ENCODE measurements at regions not wholly inside any gene's neighbourhood (a gene's known extent, or its start where the extent isn't known, plus 50 kb on each side); places are given as distances from the start of the nearest gene placed in this dataset.
A peak's percentile ranks its signal among the peaks of the same experiment; 100 is the strongest.

- H3K27ac ChIP-seq (ENCODE audit: low read depth, low read length), result no peak overlapping the region
Measured at GRCh38 chr3:88209356-88209755, 59.6 kb downstream of the C3orf38 start.

GRCh38 chr3:88211096-88211890 lies 61.5 kb downstream of the C3orf38 start:
- WGBS, 3 donors, result 65 to 74% (median 73%) methylated on average over 2 of the region's 2 CpGs

GRCh38 chr3:88219138-88219792 lies 69.5 kb downstream of the C3orf38 start:
- 9 to 21% (median 19%) methylated on average over 7 of the region's 7 CpGs for WGBS, 3 donors
- H3K27ac ChIP-seq (ENCODE audit: low read depth, low read length), result no peak overlapping the region

More at GRCh38 chr3:88211096-88211890, 61.5 kb downstream of the C3orf38 start:
- no peak overlapping the region for H3K27ac ChIP-seq (ENCODE audit: low read depth, low read length)

GRCh38 chr3:88220126-88220525 lies 70.4 kb downstream of the C3orf38 start:
- WGBS, 3 donors, result 74 to 78% (median 75%) methylated on average over 4 of the region's 4 CpGs
- H3K27ac ChIP-seq (ENCODE audit: low read depth, low read length), result no peak overlapping the region

GRCh38 chr3:88221726-88222125 lies 72.0 kb downstream of the C3orf38 start:
- WGBS, 3 donors, result 78 to 81% (median 79%) methylated on average over 1 of the region's 1 CpG
- H3K27ac ChIP-seq (ENCODE audit: low read depth, low read length), result no peak overlapping the region

GRCh38 chr3:88222343-88222742 lies 72.6 kb downstream of the C3orf38 start:
- WGBS, 3 donors, result 84 to 95% (median 90%) methylated on average over 2 of the region's 2 CpGs
- H3K27ac ChIP-seq (ENCODE audit: low read depth, low read length), result no peak overlapping the region

GRCh38 chr3:88225326-88226008 lies 75.7 kb downstream of the C3orf38 start:
- no peak overlapping the region for H3K27ac ChIP-seq (ENCODE audit: low read depth, low read length)
- 82 to 90% (median 86%) methylated on average over 8 of the region's 8 CpGs for WGBS, 3 donors

GRCh38 chr3:88226910-88227309 lies 77.2 kb downstream of the C3orf38 start:
- no peak overlapping the region for H3K27ac ChIP-seq (ENCODE audit: low read depth, low read length)
- WGBS, 3 donors, result 60 to 76% (median 73%) methylated on average over 3 of the region's 3 CpGs

- no peak overlapping the region for H3K27ac ChIP-seq (ENCODE audit: low read depth, low read length)
- WGBS, 3 donors, result 90 to 94% (median 92%) methylated on average over 7 of the region's 7 CpGs
Measured at GRCh38 chr3:88230638-88231037, 80.9 kb downstream of the C3orf38 start.

- H3K27ac ChIP-seq (ENCODE audit: low read depth, low read length), result no peak overlapping the region
- 79 to 88% (median 85%) methylated on average over 4 of the region's 4 CpGs for WGBS, 3 donors
Measured at GRCh38 chr3:88231207-88231606, 81.4 kb downstream of the C3orf38 start.

GRCh38 chr3:88231632-88232031 lies 81.9 kb downstream of the C3orf38 start:
- H3K27ac ChIP-seq (ENCODE audit: low read depth, low read length), result no peak overlapping the region
- 71 to 74% (median 72%) methylated on average over 1 of the region's 1 CpG for WGBS, 3 donors

- WGBS, 3 donors, result 0 to 50% (median 31%) methylated on average over 1 of the region's 1 CpG
- H3K27ac ChIP-seq (ENCODE audit: low read depth, low read length), result no peak overlapping the region
Measured at GRCh38 chr3:88235102-88235501, 85.3 kb downstream of the C3orf38 start.

- H3K27ac ChIP-seq (ENCODE audit: low read depth, low read length), result peak overlapping the region; percentile 33
- 80 to 91% (median 91%) methylated on average over 4 of the region's 4 CpGs for WGBS, 3 donors
Measured at GRCh38 chr3:88239870-88240269, 90.1 kb downstream of the C3orf38 start.

GRCh38 chr3:88248658-88249057 lies 98.9 kb downstream of the C3orf38 start:
- no peak overlapping the region for H3K27ac ChIP-seq (ENCODE audit: low read depth, low read length)

- H3K27ac ChIP-seq (ENCODE audit: low read depth, low read length), result no peak overlapping the region
- 56 to 90% (median 85%) methylated on average over 4 of the region's 4 CpGs for WGBS, 3 donors
Measured at GRCh38 chr3:88259045-88259444, 109.3 kb downstream of the C3orf38 start.

GRCh38 chr3:88262527-88262926 lies 112.8 kb downstream of the C3orf38 start:
- WGBS, 3 donors, result 73 to 84% (median 79%) methylated on average over 4 of the region's 4 CpGs
- H3K27ac ChIP-seq (ENCODE audit: low read depth, low read length), result no peak overlapping the region

- 67 to 73% (median 72%) methylated on average over 8 of the region's 8 CpGs for WGBS, 3 donors
- no peak overlapping the region for H3K27ac ChIP-seq (ENCODE audit: low read depth, low read length)
Measured at GRCh38 chr3:88263417-88264100, 113.8 kb downstream of the C3orf38 start.

- WGBS, 3 donors, result 31 to 49% (median 46%) methylated on average over 5 of the region's 5 CpGs
Measured at GRCh38 chr3:88267441-88267840, 117.7 kb downstream of the C3orf38 start.

GRCh38 chr3:88267847-88268246 lies 118.1 kb downstream of the C3orf38 start:
- no peak overlapping the region for H3K27ac ChIP-seq (ENCODE audit: low read depth, low read length)
- 9 to 46% (median 38%) methylated on average over 3 of the region's 3 CpGs for WGBS, 3 donors

More at GRCh38 chr3:88267441-88267840, 117.7 kb downstream of the C3orf38 start:
- no peak overlapping the region for H3K27ac ChIP-seq (ENCODE audit: low read depth, low read length)

Measured in adipose tissue (tissue), 3 donors.